CD4-positive, alpha-beta memory T cell (primary cell): ENCODE measurements at regions not wholly inside any gene's neighbourhood (a gene's known extent, or its start where the extent isn't known, plus 50 kb on each side); places are given as distances from the start of the nearest gene placed in this dataset.

Experiments
- CTCF ChIA-PET: fragments of 350-600 bp; sonication (Branson Sonifier 250); formaldehyde crosslinking; loops from one replicate; lab custom pipeline; 2021; ENCODE audit warnings: inconsistent platforms; ENCODE audit not compliant: partially characterized antibody; lab: Charles Lee
- POLR2A ChIA-PET: fragments of 350-600 bp; sonication (Branson Sonifier 250); formaldehyde crosslinking; loops from one replicate; lab custom pipeline; 2021; ENCODE audit not compliant: partially characterized antibody; lab: Charles Lee
- DNase-seq, 5 donors: peaks; one replicate each; pipeline versions ENCODE4 v3.0.0 to v3.0.0-alpha.2; 2020 to 2022; ENCODE audit warnings: mixed read lengths in 1 of 5
- H3K27ac ChIP-seq: one replicate; pipeline ENCODE4 v1.7.0; 2013; ENCODE audit warnings: low read depth, low read length
- H3K27me3 ChIP-seq: 2 replicates; pipeline ENCODE4 v1.7.0; 2013; ENCODE audit warnings: mild to moderate bottlenecking, low read length, moderate library complexity; ENCODE audit not compliant: insufficient read depth
- H3K36me3 ChIP-seq: 2 replicates; pipeline ENCODE4 v1.7.0; 2013; ENCODE audit warnings: mild to moderate bottlenecking, low read length, moderate library complexity; ENCODE audit not compliant: insufficient read depth
- H3K4me1 ChIP-seq: 2 replicates; pipeline ENCODE4 v1.7.0; 2013; ENCODE audit warnings: mild to moderate bottlenecking, low read length, moderate library complexity; ENCODE audit not compliant: insufficient read depth
- H3K4me3 ChIP-seq, 2 donors: one replicate each; pipeline ENCODE4 v1.7.0; 2013; ENCODE audit warnings: low read length in 2 of 2, mild to moderate bottlenecking in 1 of 2
- H3K9me3 ChIP-seq, 2 donors: one replicate each; pipeline ENCODE4 v1.7.0; 2013; ENCODE audit warnings: low read length in 2 of 2, control low read depth in 1 of 2; ENCODE audit not compliant: control insufficient read depth in 1 of 2
- H3K27ac Mint-ChIP-seq, 7 donors: one replicate each; pipeline ENCODE4 v1.8.0; 2020 to 2021; ENCODE audit warnings: mixed read lengths in 7 of 7, mild to moderate bottlenecking in 6 of 7, inconsistent platforms in 3 of 7, moderate library complexity in 3 of 7
- H3K27me3 Mint-ChIP-seq, 2 donors: one replicate each; pipeline ENCODE4 v1.8.0; 2020 to 2021; ENCODE audit warnings: mixed read lengths in 2 of 2
- H3K36me3 Mint-ChIP-seq, 2 donors: one replicate each; pipeline ENCODE4 v1.8.0; 2020 to 2021; ENCODE audit warnings: mixed read lengths in 2 of 2, inconsistent platforms in 1 of 2, mild to moderate bottlenecking in 1 of 2
- H3K4me1 Mint-ChIP-seq, 4 donors: one replicate each; pipeline ENCODE4 v1.8.0; 2020 to 2021; ENCODE audit warnings: mixed read lengths in 4 of 4, mild to moderate bottlenecking in 1 of 4
- H3K4me3 Mint-ChIP-seq, 8 donors: one replicate each; pipeline ENCODE4 v1.8.0; 2020 to 2021; ENCODE audit warnings: mixed read lengths in 8 of 8, mild to moderate bottlenecking in 7 of 8, moderate library complexity in 6 of 8, inconsistent platforms in 3 of 8
- H3K9me3 Mint-ChIP-seq, 8 donors: one replicate each; pipeline ENCODE4 v1.8.0; 2020 to 2021; ENCODE audit warnings: mixed read lengths in 8 of 8, mild to moderate bottlenecking in 5 of 8, inconsistent platforms in 3 of 8, moderate library complexity in 1 of 8
- intact Hi-C: fragments of 100-400 bp; cut with micrococcal nuclease; formaldehyde crosslinking; loops from one replicate; pipeline ENCODE4 v1.15.1; 2023

DNA sequence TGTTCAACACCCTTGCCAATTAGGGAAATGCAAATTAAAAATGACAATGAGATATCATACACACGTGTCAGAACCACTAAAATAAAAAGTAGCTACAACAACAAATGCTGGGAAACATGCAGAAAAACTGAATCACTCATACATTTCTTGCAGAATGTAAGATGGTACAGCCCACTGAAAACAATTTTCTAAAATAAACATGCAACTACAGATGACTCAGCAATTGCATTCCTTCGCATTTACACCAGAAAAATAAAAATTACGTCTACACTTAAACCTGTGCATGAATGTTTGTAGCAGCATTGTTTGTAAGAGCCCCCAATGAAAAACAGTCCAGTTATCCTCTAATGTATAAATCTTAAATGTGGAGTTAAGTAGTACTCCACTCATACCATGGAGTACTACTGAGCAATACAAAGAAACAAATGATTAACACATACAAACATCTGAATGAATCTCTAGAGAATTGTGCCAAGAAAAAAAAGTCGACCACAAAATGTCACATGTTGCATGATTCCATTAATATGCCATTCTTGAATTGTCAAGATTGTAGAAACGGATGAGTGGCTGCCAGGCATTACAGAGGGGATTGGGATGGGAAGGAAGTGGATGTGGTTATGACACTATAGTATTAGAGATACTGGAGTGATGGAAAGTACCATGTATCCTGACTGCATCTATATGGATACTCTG is 134.6 kb upstream of the NPSR1 start:
- no peak for DNase-seq
- no peak overlapping the region for H3K4me3 Mint-ChIP-seq
- H3K27ac ChIP-seq: no peak overlapping the region
- no peak overlapping the region for H3K27ac Mint-ChIP-seq
- CTCF ChIA-PET: no interaction called here
- no peaks in the 10 kb centered on the region for H3K36me3 Mint-ChIP-seq
- H3K9me3 Mint-ChIP-seq: peaks cover 0 to 24% (median 10%) of the 10 kb centered on the region in 8 donors
- H3K27me3 Mint-ChIP-seq: no peaks in the 10 kb centered on the region
- POLR2A ChIA-PET: no interaction called here
- H3K27me3 ChIP-seq: no peaks in the 10 kb centered on the region
- H3K4me1 ChIP-seq: no peaks in the 10 kb centered on the region
- intact Hi-C loops: no loop called here
- no peaks in the 10 kb centered on the region for H3K4me1 Mint-ChIP-seq
- H3K9me3 ChIP-seq: no peaks in the 10 kb centered on the region
- H3K4me3 ChIP-seq: no peak overlapping the region
- no peaks in the 10 kb centered on the region for H3K36me3 ChIP-seq

DNA sequence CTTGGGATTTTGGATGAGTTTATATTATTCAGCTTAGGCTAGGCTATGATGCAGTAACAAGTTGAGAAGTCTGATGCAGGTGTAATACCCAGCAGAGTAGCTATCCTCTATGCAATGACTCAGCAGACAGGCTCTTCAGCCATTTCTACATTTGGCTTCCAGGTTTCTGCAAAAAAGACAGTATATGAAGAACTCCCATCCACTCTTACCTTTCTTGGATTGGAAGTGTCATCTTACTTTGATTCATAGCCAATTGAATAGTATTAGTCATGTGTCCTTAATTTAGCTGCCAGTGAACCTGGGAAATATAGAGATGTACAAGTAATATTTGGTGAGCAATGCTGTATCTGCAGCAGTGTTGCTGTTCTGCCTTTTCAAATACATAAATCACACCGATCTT is 127.8 kb upstream of the NPSR1 start:
- no peaks in the 10 kb centered on the region for H3K4me1 Mint-ChIP-seq
- intact Hi-C loops: no loop called here
- H3K27me3 Mint-ChIP-seq: no peaks in the 10 kb centered on the region
- Histone ChIP-seq H3K4me1 (no peaks in the 10 kb centered on the region), H3K36me3 (no peaks in the 10 kb centered on the region), H3K9me3 (no peaks in the 10 kb centered on the region), H3K27ac (no peak overlapping the region), H3K4me3 (no peak overlapping the region), H3K27me3 (no peaks in the 10 kb centered on the region)
- DNase-seq: no peak
- H3K36me3 Mint-ChIP-seq: no peaks in the 10 kb centered on the region
- no peak overlapping the region for H3K27ac Mint-ChIP-seq
- CTCF ChIA-PET: no interaction called here
- peaks cover 0 to 19% (median 8%) of the 10 kb centered on the region in 8 donors for H3K9me3 Mint-ChIP-seq
- H3K4me3 Mint-ChIP-seq: no peak overlapping the region
- POLR2A ChIA-PET: no interaction called here

DNA sequence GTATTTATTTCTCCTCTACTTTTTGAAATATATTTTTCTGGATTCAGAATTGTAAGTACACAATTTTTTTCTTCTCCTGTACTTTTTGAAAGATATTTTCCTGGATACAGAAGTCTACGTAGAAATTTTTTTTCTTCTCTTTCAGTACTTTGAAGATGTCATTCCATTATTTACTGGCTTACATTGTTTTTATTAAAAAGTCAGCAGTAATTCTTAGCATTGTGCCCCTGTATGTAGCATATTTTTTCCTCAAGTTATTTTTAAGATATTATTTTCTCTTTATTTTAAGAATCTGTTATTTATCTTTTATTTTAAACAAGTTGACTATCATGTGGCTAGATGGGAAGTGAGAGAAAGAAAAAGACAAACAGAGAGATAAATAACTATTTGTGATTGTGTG is 119.0 kb upstream of the NPSR1 start:
- H3K9me3 ChIP-seq: no peaks in the 10 kb centered on the region
- CTCF ChIA-PET: no interaction called here
- POLR2A ChIA-PET: no interaction called here
- H3K27me3 Mint-ChIP-seq: no peaks in the 10 kb centered on the region
- H3K27ac Mint-ChIP-seq: no peak overlapping the region
- H3K4me1 ChIP-seq: no peaks in the 10 kb centered on the region
- no peak overlapping the region for H3K4me3 Mint-ChIP-seq
- DNase-seq: no peak
- no peaks in the 10 kb centered on the region for H3K36me3 ChIP-seq
- H3K27ac ChIP-seq: no peak overlapping the region
- no peaks in the 10 kb centered on the region for H3K27me3 ChIP-seq
- intact Hi-C loops: no loop called here
- H3K4me3 ChIP-seq: no peak overlapping the region
- no peaks in the 10 kb centered on the region for H3K4me1 Mint-ChIP-seq
- H3K36me3 Mint-ChIP-seq: peaks cover 0 to 1% of the 10 kb centered on the region in 2 donors
- peaks cover 2 to 29% (median 15%) of the 10 kb centered on the region in 8 donors for H3K9me3 Mint-ChIP-seq

DNA sequence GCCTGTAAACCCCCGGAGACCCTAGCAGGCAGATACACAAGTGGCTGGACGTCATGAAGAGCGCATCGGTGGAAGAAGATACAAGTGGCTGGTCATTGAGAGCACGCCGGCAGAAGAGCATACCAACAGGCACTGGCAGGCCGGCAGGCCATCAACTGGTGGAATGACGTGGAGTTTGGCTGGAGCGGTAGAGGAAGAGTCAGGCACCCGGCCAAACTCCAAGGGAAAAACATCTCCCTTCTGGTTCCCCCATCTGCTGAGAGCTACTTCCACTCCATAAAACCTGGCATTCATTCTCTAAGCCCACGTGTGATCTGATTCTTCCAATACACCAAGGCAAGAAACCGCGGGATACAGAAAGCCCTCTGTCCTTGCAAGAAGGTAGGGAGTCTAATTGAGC is 113.4 kb upstream of the NPSR1 start:
- no peak overlapping the region for H3K27ac Mint-ChIP-seq
- H3K27me3 Mint-ChIP-seq: no peaks in the 10 kb centered on the region
- H3K4me1 ChIP-seq: no peaks in the 10 kb centered on the region
- CTCF ChIA-PET: no interaction called here
- intact Hi-C loops: no loop called here
- no peak for DNase-seq
- POLR2A ChIA-PET: no interaction called here
- peaks cover 0 to 1% of the 10 kb centered on the region in 2 donors for H3K36me3 Mint-ChIP-seq
- H3K4me3 Mint-ChIP-seq: no peak overlapping the region
- no peak overlapping the region for H3K4me3 ChIP-seq
- no peaks in the 10 kb centered on the region for H3K36me3 ChIP-seq
- no peaks in the 10 kb centered on the region for H3K4me1 Mint-ChIP-seq
- H3K27me3 ChIP-seq: no peaks in the 10 kb centered on the region
- H3K9me3 Mint-ChIP-seq: peaks cover 2 to 28% (median 13%) of the 10 kb centered on the region in 8 donors
- no peak overlapping the region for H3K27ac ChIP-seq
- H3K9me3 ChIP-seq: no peaks in the 10 kb centered on the region

DNA sequence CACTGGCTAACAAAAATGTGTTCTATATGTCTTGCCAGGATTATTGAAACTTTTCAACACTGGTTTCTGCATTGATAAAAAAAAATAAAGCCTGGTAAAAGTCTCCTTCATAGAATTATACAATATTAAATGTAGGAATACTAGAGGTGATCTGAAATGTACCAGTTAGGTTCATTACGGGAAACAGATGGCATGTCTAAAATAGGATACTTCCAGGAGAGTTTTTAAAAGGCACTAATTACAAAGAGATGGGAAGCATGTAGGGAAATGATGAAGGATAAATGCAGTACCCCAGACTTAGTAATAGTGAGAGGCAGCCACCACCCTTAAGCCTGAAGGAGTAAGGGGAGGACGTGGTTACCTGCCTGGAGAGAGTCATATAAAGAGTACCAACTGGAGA is 107.0 kb upstream of the NPSR1 start:
- Mint-ChIP-seq H3K9me3 (peaks cover under 1 to 21% (median 17%) of the 10 kb centered on the region in 8 donors), H3K27ac (no peak overlapping the region), H3K27me3 (no peaks in the 10 kb centered on the region), H3K4me1 (no peaks in the 10 kb centered on the region), H3K4me3 (no peak overlapping the region), H3K36me3 (no peaks in the 10 kb centered on the region)
- ChIA-PET POLR2A (no interaction called here), CTCF (no interaction called here)
- Histone ChIP-seq H3K36me3 (no peaks in the 10 kb centered on the region), H3K4me3 (no peak overlapping the region), H3K4me1 (no peaks in the 10 kb centered on the region), H3K27me3 (no peaks in the 10 kb centered on the region), H3K27ac (no peak overlapping the region), H3K9me3 (no peaks in the 10 kb centered on the region)
- intact Hi-C loops: no loop called here
- no peak for DNase-seq

DNA sequence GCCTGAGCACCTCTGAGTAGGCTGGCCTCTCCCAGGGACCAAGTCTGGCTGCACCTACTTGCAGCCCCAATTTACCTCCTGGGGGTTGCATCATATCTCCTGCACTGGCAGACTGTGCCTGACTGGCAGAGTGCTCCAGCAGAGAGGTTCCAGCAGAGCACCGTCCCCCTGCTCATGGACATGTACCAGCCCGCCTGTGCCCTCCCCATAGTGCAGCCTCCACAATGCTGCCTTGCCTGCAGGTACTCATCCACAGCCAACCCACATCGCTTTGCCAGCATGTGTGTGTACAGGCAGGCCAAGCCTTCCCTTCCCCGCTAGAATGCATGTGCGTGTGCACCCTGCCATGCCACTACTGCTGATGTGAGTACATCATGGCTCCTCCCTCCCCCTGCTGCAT is 105.5 kb upstream of the NPSR1 start:
- Mint-ChIP-seq H3K4me3 (no peak overlapping the region), H3K9me3 (peaks cover 3 to 31% (median 20%) of the 10 kb centered on the region in 8 donors)
- CTCF ChIA-PET: no interaction called here

DNA sequence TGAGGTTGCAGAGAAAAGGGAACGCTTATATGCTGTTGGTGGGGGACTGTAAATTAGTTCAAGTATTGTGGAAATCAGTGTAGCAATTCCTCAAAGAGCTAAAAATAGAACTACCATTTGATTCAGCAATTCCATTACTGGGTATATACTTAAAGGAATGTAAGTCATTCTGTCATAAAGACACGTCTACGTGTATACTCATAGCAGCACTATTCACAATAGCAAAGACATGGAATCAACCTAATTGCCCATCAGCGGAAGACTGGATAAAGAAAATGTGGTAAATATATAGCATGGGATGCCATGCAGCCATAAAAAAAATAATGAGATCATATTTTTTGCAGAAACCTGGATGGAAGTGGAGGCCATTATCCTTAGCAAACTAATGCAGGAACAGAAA is 100.0 kb upstream of the NPSR1 start:
- Mint-ChIP-seq H3K4me3 (no peak overlapping the region), H3K9me3 (peaks cover 3 to 29% (median 15%) of the 10 kb centered on the region in 8 donors), H3K27me3 (no peaks in the 10 kb centered on the region), H3K36me3 (no peaks in the 10 kb centered on the region), H3K27ac (no peak overlapping the region), H3K4me1 (no peaks in the 10 kb centered on the region)
- Histone ChIP-seq H3K4me1 (no peaks in the 10 kb centered on the region), H3K4me3 (no peak overlapping the region), H3K27me3 (no peaks in the 10 kb centered on the region), H3K9me3 (no peaks in the 10 kb centered on the region), H3K36me3 (no peaks in the 10 kb centered on the region), H3K27ac (no peak overlapping the region)
- no peak for DNase-seq
- intact Hi-C loops: no loop called here
- ChIA-PET CTCF (no interaction called here), POLR2A (no interaction called here)

More for the DNA sequence above, 105.5 kb upstream of the NPSR1 start:
- Mint-ChIP-seq H3K4me1 (no peaks in the 10 kb centered on the region), H3K27ac (no peak overlapping the region), H3K36me3 (no peaks in the 10 kb centered on the region), H3K27me3 (no peaks in the 10 kb centered on the region)
- Histone ChIP-seq H3K4me1 (no peaks in the 10 kb centered on the region), H3K9me3 (no peaks in the 10 kb centered on the region), H3K27ac (no peak overlapping the region), H3K36me3 (no peaks in the 10 kb centered on the region), H3K27me3 (no peaks in the 10 kb centered on the region), H3K4me3 (no peak overlapping the region)
- POLR2A ChIA-PET: no interaction called here
- intact Hi-C loops: no loop called here
- peak in 1 of 5 donors; percentile 13 for DNase-seq
